Mesendoderm (in vitro differentiated cells): ENCODE measurements at regions not wholly inside any gene's neighbourhood (a gene's known extent, or its start where the extent isn't known, plus 50 kb on each side); places are given as distances from the start of the nearest gene placed in this dataset.
"Not testable (repeated sequence)": the region's sequence is repeated elsewhere in the genome, so short reads cannot be mapped to it uniquely, and the experiment has no call there.

ENCODE experiments used
- DNase-seq: peaks from one replicate; pipeline ENCODE4 v3.0.0; 2013
- H2AK5ac ChIP-seq: 2 replicates; pipeline ENCODE4 v1.6.1; 2013; ENCODE audit warnings: low read length, inconsistent platforms
- H2BK120ac ChIP-seq: 2 replicates; pipeline ENCODE4 v1.6.1; 2013; ENCODE audit warnings: low read depth, mild to moderate bottlenecking, low read length, moderate library complexity, mixed read lengths
- H2BK15ac ChIP-seq: replicated peaks from 2 replicates; pipeline ENCODE4 v1.6.1; 2013; ENCODE audit warnings: low read depth, mild to moderate bottlenecking, moderate library complexity
- H2BK5ac ChIP-seq: 2 replicates; pipeline ENCODE4 v1.6.1; 2013; ENCODE audit warnings: low read length, inconsistent platforms
- H3K18ac ChIP-seq: 2 replicates; pipeline ENCODE4 v1.6.1; 2013; ENCODE audit warnings: mild to moderate bottlenecking, low read length, mixed read lengths
- H3K23ac ChIP-seq: one replicate; pipeline ENCODE4 v1.6.1; 2013; ENCODE audit warnings: low read length
- H3K27ac ChIP-seq: 2 replicates; pipeline ENCODE4 v1.5.1; 2013; ENCODE audit warnings: low read depth, mild to moderate bottlenecking, inconsistent platforms, low read length, moderate library complexity
- H3K27me3 ChIP-seq: 2 replicates; pipeline ENCODE4 v1.6.1; 2013; ENCODE audit warnings: low read length, control low read depth, mild to moderate bottlenecking, inconsistent platforms; ENCODE audit not compliant: insufficient read depth, poor library complexity
- H3K36me3 ChIP-seq: 2 replicates; pipeline ENCODE4 v1.6.1; 2013; ENCODE audit warnings: low read length, inconsistent platforms; ENCODE audit not compliant: control insufficient read depth, insufficient read depth
- H3K4ac ChIP-seq: one replicate; pipeline ENCODE4 v1.6.1; 2013; ENCODE audit warnings: low read depth, mild to moderate bottlenecking, low read length, moderate library complexity
- H3K4me1 ChIP-seq: 2 replicates; pipeline ENCODE4 v1.6.1; 2013; ENCODE audit warnings: low read depth, low read length, inconsistent platforms; ENCODE audit not compliant: control insufficient read depth
- H3K4me2 ChIP-seq: 2 replicates; pipeline ENCODE4 v1.6.1; 2013; ENCODE audit warnings: low read length
- H3K4me3 ChIP-seq: 2 replicates; pipeline ENCODE4 v1.5.1; 2013; ENCODE audit warnings: mild to moderate bottlenecking, low read length
- H3K56ac ChIP-seq: one replicate; pipeline ENCODE4 v1.6.1; 2013; ENCODE audit warnings: low read length
- H3K79me1 ChIP-seq: 2 replicates; pipeline ENCODE4 v1.6.1; 2013; ENCODE audit warnings: low read length, inconsistent platforms
- H3K79me2 ChIP-seq: 2 replicates; pipeline ENCODE4 v1.6.1; 2013; ENCODE audit warnings: mild to moderate bottlenecking, low read length; ENCODE audit not compliant: control insufficient read depth, insufficient read depth
- H3K9ac ChIP-seq: 2 replicates; pipeline ENCODE4 v1.6.1; 2013; ENCODE audit warnings: low read length, inconsistent platforms
- H4K5ac ChIP-seq: one replicate; pipeline ENCODE4 v1.6.1; 2013; ENCODE audit warnings: low read length
- H4K8ac ChIP-seq: one replicate; pipeline ENCODE4 v1.6.1; 2013; ENCODE audit warnings: low read depth, mild to moderate bottlenecking, control low read depth, low read length, moderate library complexity
- WGBS: extraction: QIAGEN DNeasy Blood & Tissue Kit; methylation state at CpG from one replicate; pipeline ENCODE4 v1.1.7; 2013; ENCODE audit warnings: low lambda C conversion rate, missing lambda C conversion rate; ENCODE audit not compliant: insufficient coverage; ENCODE audit errors: extremely low coverage; 5-methylcytosine and 5-hydroxymethylcytosine counted together

DNA sequence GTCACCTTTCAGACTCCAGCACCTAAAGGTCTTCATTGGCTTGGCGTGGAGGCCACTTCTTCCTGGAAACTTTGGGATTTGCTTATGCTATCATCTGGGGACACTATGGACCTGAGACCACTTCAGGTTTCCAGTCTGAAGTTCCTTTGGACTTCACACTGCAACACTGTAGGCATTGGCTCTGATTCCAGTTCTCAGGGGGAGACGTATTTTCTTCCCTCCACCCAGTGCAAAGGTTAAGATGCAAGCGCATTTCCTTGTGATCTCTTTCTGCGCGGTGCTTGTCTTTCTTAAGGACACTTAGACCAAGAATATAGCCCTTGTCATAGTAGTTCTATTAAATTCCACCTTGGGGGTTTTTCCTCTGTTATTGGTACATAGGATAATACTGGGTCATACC is 299.8 kb downstream of the TSHZ3 start:
- H3K79me1 ChIP-seq = no peaks in the 10 kb centered on the region
- no peak overlapping the region for H3K4ac ChIP-seq
- H3K79me2 ChIP-seq = no peaks in the 10 kb centered on the region
- H3K4me3 ChIP-seq = no peak overlapping the region
- H3K9ac ChIP-seq = no peak overlapping the region
- WGBS = no CpG with 5 or more reads among the region's 5 CpGs
- H4K8ac ChIP-seq = no peak overlapping the region
- no peak overlapping the region for H3K56ac ChIP-seq
- no peak overlapping the region for H2BK15ac ChIP-seq
- no peak overlapping the region for H2BK5ac ChIP-seq
- H3K18ac ChIP-seq = no peak overlapping the region
- H2AK5ac ChIP-seq = no peak overlapping the region
- no peaks in the 10 kb centered on the region for H3K27me3 ChIP-seq
- H4K5ac ChIP-seq = no peak overlapping the region
- DNase-seq = no peak
- no peak overlapping the region for H3K23ac ChIP-seq
- H3K4me2 ChIP-seq = no peak overlapping the region
- no peaks in the 10 kb centered on the region for H3K4me1 ChIP-seq
- no peaks in the 10 kb centered on the region for H3K36me3 ChIP-seq
- no peak overlapping the region for H2BK120ac ChIP-seq
- no peak overlapping the region for H3K27ac ChIP-seq

GRCh38 chr19:31046024-31046423 is 303.2 kb downstream of the TSHZ3 start:
- H4K8ac ChIP-seq = no peak overlapping the region
- no peak overlapping the region for H2BK5ac ChIP-seq
- no peak overlapping the region for H2BK120ac ChIP-seq
- H3K27me3 ChIP-seq = no peaks in the 10 kb centered on the region
- no peaks in the 10 kb centered on the region for H3K79me1 ChIP-seq
- no peak overlapping the region for H4K5ac ChIP-seq
- no peak overlapping the region for H3K27ac ChIP-seq
- no peak overlapping the region for H2AK5ac ChIP-seq
- no peak overlapping the region for H2BK15ac ChIP-seq
- no CpG with 5 or more reads among the region's 2 CpGs for WGBS
- H3K4me3 ChIP-seq = no peak overlapping the region
- no peak overlapping the region for H3K9ac ChIP-seq
- no peak overlapping the region for H3K18ac ChIP-seq
- H3K36me3 ChIP-seq = no peaks in the 10 kb centered on the region
- no peak for DNase-seq
- no peak overlapping the region for H3K23ac ChIP-seq
- H3K4ac ChIP-seq = no peak overlapping the region
- no peak overlapping the region for H3K56ac ChIP-seq
- H3K4me1 ChIP-seq = no peaks in the 10 kb centered on the region
- H3K4me2 ChIP-seq = no peak overlapping the region
- no peaks in the 10 kb centered on the region for H3K79me2 ChIP-seq

- no peak overlapping the region for H2AK5ac ChIP-seq
- no peak overlapping the region for H2BK15ac ChIP-seq
- WGBS = no CpG with 5 or more reads among the region's 2 CpGs
- no peak overlapping the region for H4K5ac ChIP-seq
- H3K27ac ChIP-seq = no peak overlapping the region
- no peak overlapping the region for H3K4me3 ChIP-seq
- no peak overlapping the region for H3K18ac ChIP-seq
- H3K36me3 ChIP-seq = no peaks in the 10 kb centered on the region
- DNase-seq = no peak
- no peak overlapping the region for H3K4ac ChIP-seq
- no peaks in the 10 kb centered on the region for H3K79me1 ChIP-seq
- no peak overlapping the region for H3K4me2 ChIP-seq
- H3K9ac ChIP-seq = no peak overlapping the region
- H2BK120ac ChIP-seq = no peak overlapping the region
- H2BK5ac ChIP-seq = no peak overlapping the region
- H3K56ac ChIP-seq = no peak overlapping the region
- no peak overlapping the region for H4K8ac ChIP-seq
- H3K79me2 ChIP-seq = no peaks in the 10 kb centered on the region
- H3K23ac ChIP-seq = no peak overlapping the region
- no peaks in the 10 kb centered on the region for H3K4me1 ChIP-seq
- no peaks in the 10 kb centered on the region for H3K27me3 ChIP-seq
These were observed 307.8 kb downstream of the TSHZ3 start for GRCh38 chr19:31041461-31041860.

DNA sequence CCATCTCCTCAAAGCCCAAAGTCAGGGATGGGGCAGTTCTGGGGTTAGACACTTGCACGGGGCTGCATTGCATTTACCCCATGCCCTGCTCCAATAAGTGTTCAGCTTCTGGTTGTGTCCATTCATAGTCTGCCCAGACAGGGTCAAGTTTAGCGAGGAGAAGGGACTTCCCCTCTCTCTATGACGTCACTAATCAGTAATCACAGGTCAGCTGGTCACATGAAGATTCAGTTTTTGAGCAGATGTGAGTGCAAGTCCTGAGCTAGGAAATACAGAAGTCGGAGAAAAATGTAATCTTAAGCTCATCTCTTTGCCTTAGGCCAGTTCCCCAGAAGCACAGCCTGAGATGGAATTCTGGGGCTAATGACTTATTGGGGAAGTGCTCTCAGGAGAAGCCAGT is 310.1 kb downstream of the TSHZ3 start:
- H4K8ac ChIP-seq = no peak overlapping the region
- no peak overlapping the region for H3K27ac ChIP-seq
- H3K9ac ChIP-seq = no peak overlapping the region
- H3K23ac ChIP-seq = no peak overlapping the region
- H3K4me1 ChIP-seq = no peaks in the 10 kb centered on the region
- H3K18ac ChIP-seq = no peak overlapping the region
- no peaks in the 10 kb centered on the region for H3K27me3 ChIP-seq
- no peak for DNase-seq
- H3K4ac ChIP-seq = no peak overlapping the region
- H3K79me2 ChIP-seq = no peaks in the 10 kb centered on the region
- no peak overlapping the region for H2AK5ac ChIP-seq
- no peak overlapping the region for H2BK15ac ChIP-seq
- no peak overlapping the region for H2BK5ac ChIP-seq
- H3K4me2 ChIP-seq = no peak overlapping the region
- H2BK120ac ChIP-seq = no peak overlapping the region
- no peaks in the 10 kb centered on the region for H3K79me1 ChIP-seq
- H3K4me3 ChIP-seq = no peak overlapping the region
- no peak overlapping the region for H3K56ac ChIP-seq
- no peak overlapping the region for H4K5ac ChIP-seq
- no CpG with 5 or more reads among the region's 4 CpGs for WGBS
- H3K36me3 ChIP-seq = no peaks in the 10 kb centered on the region

DNA sequence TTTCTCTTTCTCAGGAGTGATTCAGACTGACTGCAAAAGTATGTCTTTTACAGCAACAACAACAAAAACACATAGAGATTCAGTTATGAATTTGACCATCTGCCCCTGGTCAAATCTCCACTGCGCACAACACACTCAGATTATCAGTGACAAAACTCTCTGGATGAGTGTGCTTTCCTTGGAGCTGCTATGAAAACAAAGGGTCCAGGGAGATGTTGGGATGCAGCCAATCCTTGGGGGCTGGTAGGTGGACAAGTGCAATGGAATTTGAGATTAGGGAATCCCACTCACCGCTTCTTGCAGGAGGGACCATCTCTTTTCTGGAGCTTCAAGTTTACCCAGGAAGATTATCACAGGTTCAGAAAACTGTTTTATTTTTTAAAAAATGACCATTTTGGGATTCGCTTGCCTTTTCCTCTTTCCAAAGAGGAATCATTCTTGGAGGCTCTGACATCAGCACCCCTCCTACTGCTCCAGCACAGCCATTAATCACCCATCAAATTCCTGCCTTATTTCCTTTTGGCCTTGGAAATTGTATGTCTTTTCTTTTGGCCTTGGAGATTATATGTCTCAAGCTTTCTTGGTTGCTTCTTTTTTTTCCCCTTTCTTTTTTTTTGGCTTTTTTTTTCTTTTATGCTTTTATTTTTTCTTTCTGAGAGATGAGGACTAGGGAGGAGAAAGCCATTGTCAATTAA is 311.8 kb downstream of the TSHZ3 start:
- Histone ChIP-seq H3K4me1 (no peaks in the 10 kb centered on the region), H3K79me1 (no peaks in the 10 kb centered on the region), H2AK5ac (no peak overlapping the region), H3K56ac (no peak overlapping the region), H3K18ac (no peak overlapping the region), H3K79me2 (no peaks in the 10 kb centered on the region), H3K4me2 (no peak overlapping the region), H2BK120ac (no peak overlapping the region), H4K5ac (no peak overlapping the region), H3K4me3 (no peak overlapping the region), H2BK15ac (no peak overlapping the region), H3K9ac (no peak overlapping the region), H3K23ac (no peak overlapping the region), H3K4ac (no peak overlapping the region), H3K27me3 (no peaks in the 10 kb centered on the region), H4K8ac (no peak overlapping the region), H3K36me3 (no peaks in the 10 kb centered on the region), H3K27ac (no peak overlapping the region), H2BK5ac (no peak overlapping the region)
- no peak for DNase-seq
- WGBS = no CpG with 5 or more reads among the region's 3 CpGs

DNA sequence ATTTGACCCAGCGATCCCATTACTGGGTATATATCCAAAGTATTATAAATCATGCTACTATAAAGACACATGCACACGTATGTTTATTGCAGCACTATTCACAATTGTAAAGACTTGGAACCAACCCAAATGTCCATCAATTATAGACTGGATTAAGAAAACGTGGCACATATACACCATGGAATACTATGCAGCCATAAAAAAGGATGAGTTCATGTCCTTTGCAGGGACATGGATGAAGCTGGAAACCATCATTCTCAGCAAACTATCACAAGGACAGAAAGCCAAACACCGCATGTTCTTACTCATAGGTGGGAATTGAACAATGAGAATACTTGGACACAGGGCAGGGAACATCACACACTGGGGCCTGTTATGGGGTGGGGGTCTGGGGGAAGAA is 317.8 kb downstream of the TSHZ3 start:
- H3K56ac ChIP-seq, H3K27ac ChIP-seq, H3K79me2 ChIP-seq, H3K18ac ChIP-seq, H2BK120ac ChIP-seq, H3K4me2 ChIP-seq, H2BK15ac ChIP-seq, H2BK5ac ChIP-seq, DNase-seq, H3K36me3 ChIP-seq, H2AK5ac ChIP-seq, H4K5ac ChIP-seq, H3K79me1 ChIP-seq, H3K27me3 ChIP-seq, H3K4ac ChIP-seq, H3K4me1 ChIP-seq, H4K8ac ChIP-seq, H3K4me3 ChIP-seq, H3K23ac ChIP-seq, H3K9ac ChIP-seq: not testable (repeated sequence)
- no CpG with 5 or more reads among the region's 4 CpGs for WGBS
